ENCODE measurements at regions not wholly inside any gene's neighbourhood (a gene's known extent, or its start where the extent isn't known, plus 50 kb on each side); places are given as distances from the start of the nearest gene placed in this dataset.

DNA sequence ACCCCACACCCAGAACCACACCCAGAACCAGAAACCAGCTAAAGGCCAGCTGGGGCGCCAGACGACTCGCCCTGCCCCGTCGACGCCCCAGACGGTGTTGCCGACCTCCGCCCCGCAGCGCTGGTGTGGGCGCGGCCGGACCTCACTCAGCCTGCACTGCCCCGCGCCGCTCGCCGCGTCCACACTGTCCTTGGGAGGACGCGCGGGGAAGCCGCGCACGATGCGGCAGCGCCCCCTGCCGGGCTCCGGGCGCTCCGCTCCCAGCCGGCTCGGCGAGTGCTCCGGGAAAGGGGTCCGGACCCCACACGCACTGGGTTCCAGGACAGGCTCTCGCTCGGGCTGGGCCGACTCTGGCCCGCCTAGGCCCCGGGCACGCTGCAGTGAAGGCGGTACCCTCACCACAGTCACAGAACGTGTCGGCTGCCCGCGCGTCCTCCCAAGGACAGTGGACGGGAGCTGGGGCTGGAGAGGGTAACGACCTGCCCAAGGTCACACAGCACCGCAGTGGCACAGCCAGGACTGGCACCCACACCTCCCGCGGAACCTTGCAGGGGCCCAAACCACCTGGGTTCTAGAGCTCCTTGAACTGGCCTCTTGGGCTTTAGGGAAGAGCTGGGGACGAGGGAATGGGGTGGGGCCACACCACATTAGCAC, 90.2 kb downstream of the DMRTA2 start (continued):
- TF ChIP-seq, protein P1, sequence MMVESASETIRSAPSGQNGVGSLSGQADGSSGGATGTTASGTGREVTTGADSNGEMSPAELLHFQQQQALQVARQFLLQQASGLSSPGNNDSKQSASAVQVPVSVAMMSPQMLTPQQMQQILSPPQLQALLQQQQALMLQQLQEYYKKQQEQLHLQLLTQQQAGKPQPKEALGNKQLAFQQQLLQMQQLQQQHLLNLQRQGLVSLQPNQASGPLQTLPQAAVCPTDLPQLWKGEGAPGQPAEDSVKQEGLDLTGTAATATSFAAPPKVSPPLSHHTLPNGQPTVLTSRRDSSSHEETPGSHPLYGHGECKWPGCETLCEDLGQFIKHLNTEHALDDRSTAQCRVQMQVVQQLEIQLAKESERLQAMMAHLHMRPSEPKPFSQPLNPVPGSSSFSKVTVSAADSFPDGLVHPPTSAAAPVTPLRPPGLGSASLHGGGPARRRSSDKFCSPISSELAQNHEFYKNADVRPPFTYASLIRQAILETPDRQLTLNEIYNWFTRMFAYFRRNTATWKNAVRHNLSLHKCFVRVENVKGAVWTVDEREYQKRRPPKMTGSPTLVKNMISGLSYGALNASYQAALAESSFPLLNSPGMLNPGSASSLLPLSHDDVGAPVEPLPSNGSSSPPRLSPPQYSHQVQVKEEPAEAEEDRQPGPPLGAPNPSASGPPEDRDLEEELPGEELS (CRISPR knock-in tag; IDR thresholded peaks at IDR 0.05) = 0 out of 2 replicates have a peak, but pooled peaks have one; percentile 34
- TF ChIP-seq, protein P2, sequence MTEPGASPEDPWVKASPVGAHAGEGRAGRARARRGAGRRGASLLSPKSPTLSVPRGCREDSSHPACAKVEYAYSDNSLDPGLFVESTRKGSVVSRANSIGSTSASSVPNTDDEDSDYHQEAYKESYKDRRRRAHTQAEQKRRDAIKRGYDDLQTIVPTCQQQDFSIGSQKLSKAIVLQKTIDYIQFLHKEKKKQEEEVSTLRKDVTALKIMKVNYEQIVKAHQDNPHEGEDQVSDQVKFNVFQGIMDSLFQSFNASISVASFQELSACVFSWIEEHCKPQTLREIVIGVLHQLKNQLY (CRISPR knock-in tag; IDR thresholded peaks at IDR 0.05) = no peak

DNA sequence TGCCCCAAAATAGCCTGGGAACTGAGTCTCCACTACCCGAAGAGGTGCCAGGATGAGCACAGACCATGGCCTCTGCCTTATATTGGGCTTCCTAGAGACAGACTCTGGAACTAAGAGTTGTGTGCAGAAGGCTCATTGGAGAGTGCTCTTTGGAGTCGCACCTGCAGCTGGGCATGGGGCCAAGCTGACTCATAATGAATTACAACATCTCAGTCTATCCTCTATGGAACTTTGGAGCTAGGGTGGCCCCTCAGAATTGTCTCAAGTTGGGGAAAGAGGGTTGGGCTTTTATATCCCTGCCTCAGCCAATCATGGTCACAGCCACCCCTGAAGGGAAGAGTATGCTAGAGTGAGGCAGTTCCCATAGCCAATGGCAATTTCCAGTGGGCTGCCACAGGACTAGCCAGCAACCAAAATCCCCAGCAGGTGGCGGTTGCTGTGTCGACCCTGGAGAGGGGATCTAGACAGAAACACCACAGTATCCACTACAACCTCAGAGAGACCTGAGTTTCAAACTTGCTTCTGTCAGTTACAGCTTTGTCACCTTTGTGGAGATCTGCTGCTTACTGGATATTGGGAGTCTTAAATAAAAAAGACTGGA, 93.8 kb downstream of the DMRTA2 start:
- Mint-ChIP-seq H3K9me3 (no peaks in the 10 kb centered on the region), H3K27me3 (ENCODE audit: low read depth) (peaks cover 38% of the 10 kb centered on the region), H3K4me1 (peaks cover 5% of the 10 kb centered on the region), H3K36me3 (no peaks in the 10 kb centered on the region), H3K27ac (no peak overlapping the region), H3K4me3 (no peak overlapping the region)
- POLR2A ChIA-PET = no interaction called here
- no peak for ATAC-seq
- CTCF ChIA-PET = no interaction called here
- no peak for TF ChIP-seq MYBL2 (CRISPR knock-in tag; IDR thresholded peaks at IDR 0.05)
- TF ChIP-seq ATF1 (CRISPR knock-in tag; IDR thresholded peaks at IDR 0.05) = no peak
- TF ChIP-seq, protein P3, sequence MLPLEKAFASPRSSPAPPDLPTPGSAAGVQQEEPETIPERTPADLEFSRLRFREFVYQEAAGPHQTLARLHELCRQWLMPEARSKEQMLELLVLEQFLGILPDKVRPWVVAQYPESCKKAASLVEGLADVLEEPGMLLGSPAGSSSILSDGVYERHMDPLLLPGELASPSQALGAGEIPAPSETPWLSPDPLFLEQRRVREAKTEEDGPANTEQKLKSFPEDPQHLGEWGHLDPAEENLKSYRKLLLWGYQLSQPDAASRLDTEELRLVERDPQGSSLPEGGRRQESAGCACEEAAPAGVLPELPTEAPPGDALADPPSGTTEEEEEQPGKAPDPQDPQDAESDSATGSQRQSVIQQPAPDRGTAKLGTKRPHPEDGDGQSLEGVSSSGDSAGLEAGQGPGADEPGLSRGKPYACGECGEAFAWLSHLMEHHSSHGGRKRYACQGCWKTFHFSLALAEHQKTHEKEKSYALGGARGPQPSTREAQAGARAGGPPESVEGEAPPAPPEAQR (CRISPR knock-in tag; IDR thresholded peaks at IDR 0.05) = no peak
- DNase-seq (ENCODE audit: low spot score) = peak; percentile 40

DNA sequence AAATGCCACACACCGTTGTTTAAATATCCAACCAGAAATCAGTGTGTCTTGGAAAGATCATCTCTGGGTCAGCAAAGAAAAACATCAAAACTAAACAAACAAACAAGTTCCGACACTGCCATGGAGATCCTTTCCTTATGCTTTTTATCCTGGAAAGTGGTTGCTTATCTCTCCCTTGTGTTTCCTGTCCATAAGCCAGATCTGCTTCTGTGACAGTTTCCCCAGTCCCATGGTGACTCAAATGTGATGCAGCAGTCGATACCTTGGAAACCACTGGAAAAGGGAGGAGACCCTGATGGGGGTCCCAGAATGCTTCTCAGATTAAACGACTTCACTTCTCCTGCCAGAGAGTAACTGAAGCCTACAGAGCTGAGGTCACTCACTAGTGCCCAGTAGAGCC, 94.7 kb downstream of the DMRTA2 start:
- H3K9me3 Mint-ChIP-seq = no peaks in the 10 kb centered on the region
- TF ChIP-seq ZNF219 (CRISPR knock-in tag; IDR thresholded peaks at IDR 0.05; ENCODE audit: borderline replicate concordance) = no peak
- no peak for TF ChIP-seq SOX15 (CRISPR knock-in tag; IDR thresholded peaks at IDR 0.05)
- TF ChIP-seq KAT7 (CRISPR knock-in tag; IDR thresholded peaks at IDR 0.05; ENCODE audit: borderline replicate concordance) = no peak
- TF ChIP-seq, protein P4, sequence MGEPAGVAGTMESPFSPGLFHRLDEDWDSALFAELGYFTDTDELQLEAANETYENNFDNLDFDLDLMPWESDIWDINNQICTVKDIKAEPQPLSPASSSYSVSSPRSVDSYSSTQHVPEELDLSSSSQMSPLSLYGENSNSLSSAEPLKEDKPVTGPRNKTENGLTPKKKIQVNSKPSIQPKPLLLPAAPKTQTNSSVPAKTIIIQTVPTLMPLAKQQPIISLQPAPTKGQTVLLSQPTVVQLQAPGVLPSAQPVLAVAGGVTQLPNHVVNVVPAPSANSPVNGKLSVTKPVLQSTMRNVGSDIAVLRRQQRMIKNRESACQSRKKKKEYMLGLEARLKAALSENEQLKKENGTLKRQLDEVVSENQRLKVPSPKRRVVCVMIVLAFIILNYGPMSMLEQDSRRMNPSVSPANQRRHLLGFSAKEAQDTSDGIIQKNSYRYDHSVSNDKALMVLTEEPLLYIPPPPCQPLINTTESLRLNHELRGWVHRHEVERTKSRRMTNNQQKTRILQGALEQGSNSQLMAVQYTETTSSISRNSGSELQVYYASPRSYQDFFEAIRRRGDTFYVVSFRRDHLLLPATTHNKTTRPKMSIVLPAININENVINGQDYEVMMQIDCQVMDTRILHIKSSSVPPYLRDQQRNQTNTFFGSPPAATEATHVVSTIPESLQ (CRISPR knock-in tag; IDR thresholded peaks at IDR 0.05) = no peak
- TF ChIP-seq PRRX2 (CRISPR knock-in tag; IDR thresholded peaks at IDR 0.05) = no peak
- TF ChIP-seq NFYB (CRISPR knock-in tag; conservative IDR thresholded peaks at IDR 0.05; ENCODE audit: low read depth) = no peak
- no peak for TF ChIP-seq FOXK1 (CRISPR knock-in tag; IDR thresholded peaks at IDR 0.05)
- no peak for TF ChIP-seq SMAD4 (CRISPR knock-in tag; IDR thresholded peaks at IDR 0.05)
- no peak for TF ChIP-seq ATF1 (CRISPR knock-in tag; IDR thresholded peaks at IDR 0.05)
- TF ChIP-seq, protein P5, sequence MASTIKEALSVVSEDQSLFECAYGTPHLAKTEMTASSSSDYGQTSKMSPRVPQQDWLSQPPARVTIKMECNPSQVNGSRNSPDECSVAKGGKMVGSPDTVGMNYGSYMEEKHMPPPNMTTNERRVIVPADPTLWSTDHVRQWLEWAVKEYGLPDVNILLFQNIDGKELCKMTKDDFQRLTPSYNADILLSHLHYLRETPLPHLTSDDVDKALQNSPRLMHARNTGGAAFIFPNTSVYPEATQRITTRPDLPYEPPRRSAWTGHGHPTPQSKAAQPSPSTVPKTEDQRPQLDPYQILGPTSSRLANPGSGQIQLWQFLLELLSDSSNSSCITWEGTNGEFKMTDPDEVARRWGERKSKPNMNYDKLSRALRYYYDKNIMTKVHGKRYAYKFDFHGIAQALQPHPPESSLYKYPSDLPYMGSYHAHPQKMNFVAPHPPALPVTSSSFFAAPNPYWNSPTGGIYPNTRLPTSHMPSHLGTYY (CRISPR knock-in tag; IDR thresholded peaks at IDR 0.05) = no peak
- TF ChIP-seq, protein P6, sequence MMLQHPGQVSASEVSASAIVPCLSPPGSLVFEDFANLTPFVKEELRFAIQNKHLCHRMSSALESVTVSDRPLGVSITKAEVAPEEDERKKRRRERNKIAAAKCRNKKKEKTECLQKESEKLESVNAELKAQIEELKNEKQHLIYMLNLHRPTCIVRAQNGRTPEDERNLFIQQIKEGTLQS (CRISPR knock-in tag; conservative IDR thresholded peaks at IDR 0.05) = no peak
- no peak for TF ChIP-seq ZNF121 (CRISPR knock-in tag; IDR thresholded peaks at IDR 0.05)
- no peak for TF ChIP-seq GABPB1 (CRISPR knock-in tag; IDR thresholded peaks at IDR 0.05)
- POLR2A ChIA-PET = no interaction called here
- H3K27me3 Mint-ChIP-seq (ENCODE audit: low read depth) = peaks cover 30% of the 10 kb centered on the region
- no peaks in the 10 kb centered on the region for H3K36me3 Mint-ChIP-seq
- H3K4me1 Mint-ChIP-seq = peaks cover 5% of the 10 kb centered on the region
- ATAC-seq (no peak), DNase-seq (ENCODE audit: low spot score) (no peak)
- CTCF ChIA-PET = no interaction called here
- no peak overlapping the region for H3K4me3 Mint-ChIP-seq
- no peak overlapping the region for H3K27ac Mint-ChIP-seq

Data from WTC11 (cell line).